WTC11 (cell line): ENCODE measurements at regions not wholly inside any gene's neighbourhood (a gene's known extent, or its start where the extent isn't known, plus 50 kb on each side); places are given as distances from the start of the nearest gene placed in this dataset.

Experiments used
- ATAC-seq: fragments of 200-7000 bp; cut with Tn5 transposase; 2 replicates; pipeline ENCODE4 v1.10.0; 2021; ENCODE audit warnings: mild to moderate bottlenecking, moderate library complexity
- CTCF ChIA-PET: fragments of 300-600 bp; sonication (Branson Sonifier 250); formaldehyde crosslinking; loops from one replicate; lab custom pipeline; 2021; ENCODE audit warnings: antibody characterized with exemption; lab: Charles Lee
- POLR2A ChIA-PET: fragments of 350-600 bp; sonication (Branson Sonifier 250); formaldehyde crosslinking; loops from one replicate; lab custom pipeline; 2021; ENCODE audit warnings: antibody characterized with exemption; lab: Charles Lee
- DNase-seq: peaks from one replicate; pipeline ENCODE4 v3.0.0; 2021; ENCODE audit warnings: low spot score
- H3K27ac Mint-ChIP-seq: 2 replicates; pipeline ENCODE4 v1.8.0; 2021; ENCODE audit warnings: mixed read lengths
- H3K27me3 Mint-ChIP-seq: 2 replicates; pipeline ENCODE4 v1.8.0; 2021; ENCODE audit warnings: low read depth, mild to moderate bottlenecking, moderate library complexity, mixed read lengths
- H3K36me3 Mint-ChIP-seq: 2 replicates; pipeline ENCODE4 v1.8.0; 2021; ENCODE audit warnings: mixed read lengths
- H3K4me1 Mint-ChIP-seq: 2 replicates; pipeline ENCODE4 v1.8.0; 2022; ENCODE audit warnings: mixed read lengths
- H3K4me3 Mint-ChIP-seq: 2 replicates; pipeline ENCODE4 v1.8.0; 2021; ENCODE audit warnings: mild to moderate bottlenecking, moderate library complexity, mixed read lengths
- H3K9me3 Mint-ChIP-seq: 2 replicates; pipeline ENCODE4 v1.8.0; 2021; ENCODE audit warnings: mixed read lengths
- ATF2 ChIP-seq: sonication (generic); formaldehyde crosslinking; IDR thresholded peaks from 2 replicates; pipeline ENCODE4 v1.8.1; 2022; ENCODE audit warnings: low read depth, missing genetic modification reagents, borderline replicate concordance
- CTCF ChIP-seq: fragments of 200-600 bp; IDR thresholded peaks from 2 replicates; pipeline ENCODE4 v1.8.0; 2022; ENCODE audit warnings: antibody characterized with exemption
- E2F1 ChIP-seq: sonication (generic); formaldehyde crosslinking; IDR thresholded peaks from 2 replicates; pipeline ENCODE4 v1.8.0; 2022; ENCODE audit warnings: mild to moderate bottlenecking, missing genetic modification reagents
- E2F4 ChIP-seq: sonication (generic); formaldehyde crosslinking; IDR thresholded peaks from 2 replicates; pipeline ENCODE4 v1.8.1; 2022; ENCODE audit warnings: low read depth, mild to moderate bottlenecking, moderate library complexity, missing genetic modification reagents, borderline replicate concordance
- EMX1 ChIP-seq: fragments of 250-450 bp; sonication (Bioruptor Pico); IDR thresholded peaks from 2 replicates; pipeline ENCODE4 v1.8.0; 2021; ENCODE audit warnings: mild to moderate bottlenecking
- ESRRA ChIP-seq: sonication (generic); formaldehyde crosslinking; IDR thresholded peaks from 2 replicates; pipeline ENCODE4 v1.8.1; 2022; ENCODE audit warnings: mild to moderate bottlenecking, missing genetic modification reagents, borderline replicate concordance
- FOXJ3 ChIP-seq: sonication (generic); formaldehyde crosslinking; IDR thresholded peaks from 2 replicates; pipeline ENCODE4 v1.9.0; 2021; ENCODE audit warnings: missing genetic modification reagents, mild to moderate bottlenecking, borderline replicate concordance
- FOXP1 ChIP-seq: sonication (generic); formaldehyde crosslinking; IDR thresholded peaks from 2 replicates; pipeline ENCODE4 v1.8.0; 2022; ENCODE audit warnings: missing genetic modification reagents, mild to moderate bottlenecking, moderate library complexity, borderline replicate concordance
- HMGA2 ChIP-seq: fragments of 250-450 bp; sonication (Bioruptor Pico); IDR thresholded peaks from 2 replicates; pipeline ENCODE4 v1.4.0; 2021; ENCODE audit warnings: mild to moderate bottlenecking, moderate library complexity
- IRF2 ChIP-seq: sonication (generic); formaldehyde crosslinking; IDR thresholded peaks from 2 replicates; pipeline ENCODE4 v1.8.0; 2022; ENCODE audit warnings: low read depth, missing genetic modification reagents, borderline replicate concordance
- MYBL2 ChIP-seq: sonication (generic); formaldehyde crosslinking; IDR thresholded peaks from 2 replicates; pipeline ENCODE4 v1.8.1; 2023; ENCODE audit warnings: mild to moderate bottlenecking, moderate library complexity, missing genetic modification reagents
- NR2C2 ChIP-seq: sonication (generic); formaldehyde crosslinking; IDR thresholded peaks from 2 replicates; pipeline ENCODE4 v1.8.0; 2022; ENCODE audit warnings: mild to moderate bottlenecking, missing genetic modification reagents
- RORB ChIP-seq: fragments of 250-450 bp; sonication (Bioruptor Pico); IDR thresholded peaks from 2 replicates; pipeline ENCODE4 v1.9.0; 2021; ENCODE audit warnings: mild to moderate bottlenecking
- SMAD3 ChIP-seq: sonication (generic); formaldehyde crosslinking; IDR thresholded peaks from 2 replicates; pipeline ENCODE4 v1.8.0; 2022; ENCODE audit warnings: missing genetic modification reagents, mild to moderate bottlenecking, borderline replicate concordance
- SOX15 ChIP-seq: fragments of 250-450 bp; sonication (Bioruptor Pico); IDR thresholded peaks from 2 replicates; pipeline ENCODE4 v1.9.0; 2021; ENCODE audit warnings: mild to moderate bottlenecking
- ZNF138 ChIP-seq: sonication (generic); formaldehyde crosslinking; conservative IDR thresholded peaks from 2 replicates; pipeline ENCODE4 v1.8.1; 2022; ENCODE audit warnings: mild to moderate bottlenecking, moderate library complexity, missing genetic modification reagents
- ZNF281 ChIP-seq: sonication (generic); formaldehyde crosslinking; IDR thresholded peaks from 2 replicates; pipeline ENCODE4 v1.8.0; 2023; ENCODE audit warnings: mild to moderate bottlenecking, missing genetic modification reagents
- ZNF532 ChIP-seq: fragments of 250-450 bp; sonication (Bioruptor Pico); IDR thresholded peaks from 2 replicates; pipeline ENCODE4 v1.9.0; 2021; ENCODE audit warnings: mild to moderate bottlenecking, borderline replicate concordance
- ZSCAN18 ChIP-seq: fragments of 250-450 bp; sonication (Bioruptor Pico); IDR thresholded peaks from 2 replicates; pipeline ENCODE4 v2.1.2; 2022; ENCODE audit warnings: mild to moderate bottlenecking, moderate library complexity

GRCh38 chr10:117720931-117721835, 178.6 kb downstream of the EMX2 start (continued):
- TF ChIP-seq HMGA2 (CRISPR knock-in tag) (no peak), ZNF138 (CRISPR knock-in tag) (no peak), SMAD3 (CRISPR knock-in tag) (no peak), RORB (no peak)

- no peak for DNase-seq
- H3K4me1 Mint-ChIP-seq, result peaks cover 12% of the 10 kb centered on the region
- no peak overlapping the region for H3K27ac Mint-ChIP-seq
- H3K36me3 Mint-ChIP-seq, result no peaks in the 10 kb centered on the region
- H3K4me3 Mint-ChIP-seq, result no peak overlapping the region
- peaks cover 14% of the 10 kb centered on the region for H3K9me3 Mint-ChIP-seq
- no peak for ATAC-seq
- POLR2A ChIA-PET, result interaction anchor here (0.6 to 0.7 kb wide), 2 partner anchors 20 to 1305 kb away, joined by 3 read pairs; no protein-coding TSS in a partner anchor
- CTCF ChIA-PET, result interaction anchor here (0.6 to 1.0 kb wide), 4 partner anchors 20 to 279 kb away, joined by 3 to 5 read pairs (median 3); no protein-coding TSS in a partner anchor
- H3K27me3 Mint-ChIP-seq, result peaks cover 6% of the 10 kb centered on the region; the same call in 1 of the 2 replicates
- TF ChIP-seq ZNF281 (CRISPR knock-in tag) (no peak), MYBL2 (CRISPR knock-in tag) (no peak), ZSCAN18 (CRISPR knock-in tag) (no peak), E2F1 (no peak), NR2C2 (no peak), EMX1 (no peak), FOXP1 (CRISPR knock-in tag) (no peak), RORB (no peak), ATF2 (CRISPR knock-in tag) (no peak), IRF2 (CRISPR knock-in tag) (no peak), SOX15 (no peak), E2F4 (no peak), FOXJ3 (CRISPR knock-in tag) (no peak), ESRRA (CRISPR knock-in tag) (no peak), CTCF (no peak), ZNF532 (CRISPR knock-in tag) (no peak)
Observed at GRCh38 chr10:117721873-117722272, 179.3 kb downstream of the EMX2 start.
